Heart left ventricle (tissue), 13 donors: ENCODE measurements at regions not wholly inside any gene's neighbourhood (a gene's known extent, or its start where the extent isn't known, plus 50 kb on each side); places are given as distances from the start of the nearest gene placed in this dataset.
"Not testable (repeated sequence)": the region's sequence is repeated elsewhere in the genome, so short reads cannot be mapped to it uniquely, and the experiment has no call there.

Experiments used
- CTCF ChIP-seq, 12 donors: fragments of 200-600 bp; sonication (generic) in 4 of 12; IDR thresholded peaks; one replicate each; pipeline versions ENCODE4 v1.5.0 to v1.8.0; 2018 to 2022; ENCODE audit warnings: antibody characterized with exemption in 12 of 12, mild to moderate bottlenecking in 5 of 12
- POLR2A ChIP-seq, 2 donors: fragments of 450-650 bp; IDR thresholded peaks; one replicate each; pipeline ENCODE4 v1.6.1; 2017; ENCODE audit warnings: antibody characterized with exemption in 2 of 2, mild to moderate bottlenecking in 2 of 2, moderate library complexity in 2 of 2
- donor health status: ischemic (EF 13 %, LVEDD 7.1; RV severe dilation, severe dysfunction).
- donor health status: DM: no; HTN: yes; CAD: no.
- donor health status: DM: no; HTN: no; CAD: no.
- donor health status: ischemic (EF 25% LVEDD 6.9; RV normal size, moderate dysfunction).
- donor health status: ischemic (EF 25% LVEDD 5.7; RV mildly dilated, moderate dysfunction).
- donor health status: ischemic (EF 35%, LVEDD 5.7; RV mildly dilated, moderate dysfunction).
- donor health status: nonischemic (EF 11% LVEDD 7.7; RV severe dilation, severe dysfunction).
- donor health status: DM: yes; HTN: yes; CAD: no.
- donor health status: PGD.
- donor health status: ischemic (EF 29% LVEDD 5.4; RV normal size, mild dysfunction).
- donor health status: nonischemic (EF 23%, LVEDD 6.1; RV moderate dilation, normal function).

GRCh38 chr21:27984663-27985325, 1007.9 kb downstream of the LTN1 start:
- TF ChIP-seq CTCF, POLR2A (IDR thresholded peaks at IDR 0.05): not testable (repeated sequence)
